HFF-Myc (cell line): ENCODE measurements at regions not wholly inside any gene's neighbourhood (a gene's known extent, or its start where the extent isn't known, plus 50 kb on each side); places are given as distances from the start of the nearest gene placed in this dataset.
"Not testable (repeated sequence)": the region's sequence is repeated elsewhere in the genome, so short reads cannot be mapped to it uniquely, and the experiment has no call there.

ENCODE experiments used
- DNase-seq: peaks from one replicate; pipeline ENCODE4 v3.0.0-alpha.2; 2011; ENCODE audit warnings: low read depth; ENCODE audit errors: extremely low read depth
- H3K4me3 ChIP-seq: replicated peaks from 2 replicates; pipeline ENCODE4 v1.5.1; 2011; ENCODE audit warnings: low read depth, mild to moderate bottlenecking, control low read depth, low read length
- TF ChIP-seq, protein P1 (sequence below): IDR thresholded peaks from 2 replicates; pipeline ENCODE4 v1.5.1; 2012; ENCODE audit warnings: mild to moderate bottlenecking, low read depth, low read length, control low read depth; ENCODE audit errors: missing control alignments

DNA sequence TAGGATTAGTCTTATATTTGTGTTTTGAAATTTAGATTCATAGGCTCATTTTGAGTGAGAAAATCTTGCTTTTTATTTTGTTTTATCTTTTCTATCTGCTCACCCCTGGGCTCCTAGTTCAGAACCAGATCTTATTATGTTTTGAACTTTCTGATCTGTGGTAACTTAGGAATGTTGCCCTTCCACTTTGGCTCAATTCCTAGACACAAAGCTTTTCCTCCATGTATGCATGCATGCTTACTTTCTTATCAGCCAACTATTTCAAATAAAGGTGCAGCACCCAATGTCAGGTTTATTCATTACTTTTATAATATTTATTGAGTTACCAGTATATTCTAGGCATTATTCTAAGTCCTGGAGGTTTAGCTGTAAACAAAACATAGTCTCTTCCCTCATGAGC, 374.8 kb upstream of the KIAA1217 start:
- TF ChIP-seq, protein P1, sequence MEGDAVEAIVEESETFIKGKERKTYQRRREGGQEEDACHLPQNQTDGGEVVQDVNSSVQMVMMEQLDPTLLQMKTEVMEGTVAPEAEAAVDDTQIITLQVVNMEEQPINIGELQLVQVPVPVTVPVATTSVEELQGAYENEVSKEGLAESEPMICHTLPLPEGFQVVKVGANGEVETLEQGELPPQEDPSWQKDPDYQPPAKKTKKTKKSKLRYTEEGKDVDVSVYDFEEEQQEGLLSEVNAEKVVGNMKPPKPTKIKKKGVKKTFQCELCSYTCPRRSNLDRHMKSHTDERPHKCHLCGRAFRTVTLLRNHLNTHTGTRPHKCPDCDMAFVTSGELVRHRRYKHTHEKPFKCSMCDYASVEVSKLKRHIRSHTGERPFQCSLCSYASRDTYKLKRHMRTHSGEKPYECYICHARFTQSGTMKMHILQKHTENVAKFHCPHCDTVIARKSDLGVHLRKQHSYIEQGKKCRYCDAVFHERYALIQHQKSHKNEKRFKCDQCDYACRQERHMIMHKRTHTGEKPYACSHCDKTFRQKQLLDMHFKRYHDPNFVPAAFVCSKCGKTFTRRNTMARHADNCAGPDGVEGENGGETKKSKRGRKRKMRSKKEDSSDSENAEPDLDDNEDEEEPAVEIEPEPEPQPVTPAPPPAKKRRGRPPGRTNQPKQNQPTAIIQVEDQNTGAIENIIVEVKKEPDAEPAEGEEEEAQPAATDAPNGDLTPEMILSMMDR: no peak

DNA sequence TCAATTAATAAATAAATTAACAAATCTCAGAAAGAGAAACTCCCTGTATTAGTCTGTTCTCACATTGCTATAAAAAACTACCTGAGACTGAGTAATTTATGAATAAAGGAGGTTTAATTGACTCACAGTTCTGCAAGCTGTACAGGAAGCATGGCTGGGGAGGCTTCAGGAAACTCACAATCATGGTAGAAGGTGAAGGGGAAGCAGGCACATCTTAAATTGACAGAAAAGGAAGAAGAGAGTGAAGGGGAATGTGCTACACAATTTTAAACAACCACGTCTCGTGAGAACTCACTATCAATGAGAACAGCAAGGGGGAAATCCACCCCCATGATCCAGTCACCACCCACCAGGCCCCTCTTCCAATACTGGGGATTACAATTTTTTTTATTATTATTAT, 358.3 kb upstream of the KIAA1217 start:
- DNase-seq: no peak
- TF ChIP-seq, protein P1: no peak
- no peak overlapping the region for H3K4me3 ChIP-seq

More for the DNA sequence above, 374.8 kb upstream of the KIAA1217 start:
- no peak overlapping the region for H3K4me3 ChIP-seq
- no peak for DNase-seq

DNA sequence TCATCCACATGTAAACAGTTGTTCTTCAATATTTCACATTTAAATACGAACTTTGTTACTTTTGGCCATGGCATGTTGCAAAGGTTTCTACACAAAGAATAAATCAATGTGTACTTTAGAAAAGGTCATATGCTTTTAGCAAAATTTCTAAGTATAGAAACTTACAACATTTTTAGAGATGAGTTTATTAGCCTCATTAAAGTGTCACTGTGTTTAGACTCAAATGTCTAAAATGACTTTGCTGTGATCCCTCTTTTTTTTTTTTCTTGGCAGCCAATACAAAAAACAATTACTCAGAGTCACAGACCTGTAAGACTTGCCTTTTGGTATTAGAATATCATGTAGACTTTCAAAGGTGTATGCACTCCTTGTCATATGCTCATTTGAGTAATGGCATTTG, 349.3 kb upstream of the KIAA1217 start:
- DNase-seq: no peak
- H3K4me3 ChIP-seq: no peak overlapping the region
- TF ChIP-seq, protein P1: no peak

DNA sequence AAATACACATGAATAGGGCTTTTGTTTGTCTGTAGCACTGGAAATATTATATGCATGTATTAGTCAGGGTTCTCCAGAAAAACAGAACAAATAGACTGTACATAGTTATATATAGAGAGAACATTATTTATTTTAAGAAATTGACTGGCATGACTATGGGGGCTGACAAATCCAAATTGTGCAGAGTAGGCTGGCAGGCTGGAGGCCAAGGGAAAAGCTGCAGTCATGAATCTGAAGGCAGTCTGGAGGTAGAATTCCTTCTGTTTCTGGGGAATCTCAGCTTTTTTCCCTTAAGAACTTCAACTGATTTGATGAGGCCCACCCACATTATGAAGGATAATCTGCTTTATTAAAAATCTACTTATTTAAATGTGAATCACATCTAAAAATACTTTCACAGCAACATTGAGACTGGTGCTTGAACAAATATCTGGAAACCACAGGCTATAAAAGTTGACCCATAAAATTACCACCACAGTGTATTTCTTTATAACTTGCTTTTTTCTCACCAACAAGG, 344.2 kb upstream of the KIAA1217 start:
- TF ChIP-seq, protein P1: no peak
- no peak for DNase-seq
- no peak overlapping the region for H3K4me3 ChIP-seq

DNA sequence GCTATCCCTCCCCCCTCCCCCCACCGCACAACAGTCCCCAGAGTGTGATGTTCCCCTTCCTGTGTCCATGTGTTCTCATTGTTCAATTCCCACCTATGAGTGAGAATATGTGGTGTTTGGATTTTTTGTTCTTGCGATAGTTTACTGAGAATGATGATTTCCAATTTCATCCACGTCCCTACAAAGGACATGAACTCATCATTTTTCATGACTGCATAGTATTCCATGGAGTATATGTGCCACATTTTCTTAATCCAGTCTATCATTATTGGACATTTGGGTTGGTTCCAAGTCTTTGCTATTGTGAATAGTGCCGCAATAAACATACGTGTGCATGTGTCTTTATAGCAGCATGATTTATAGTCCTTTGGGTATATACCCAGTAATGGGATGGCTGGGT, 342.0 kb upstream of the KIAA1217 start:
- DNase-seq, H3K4me3 ChIP-seq: not testable (repeated sequence)

DNA sequence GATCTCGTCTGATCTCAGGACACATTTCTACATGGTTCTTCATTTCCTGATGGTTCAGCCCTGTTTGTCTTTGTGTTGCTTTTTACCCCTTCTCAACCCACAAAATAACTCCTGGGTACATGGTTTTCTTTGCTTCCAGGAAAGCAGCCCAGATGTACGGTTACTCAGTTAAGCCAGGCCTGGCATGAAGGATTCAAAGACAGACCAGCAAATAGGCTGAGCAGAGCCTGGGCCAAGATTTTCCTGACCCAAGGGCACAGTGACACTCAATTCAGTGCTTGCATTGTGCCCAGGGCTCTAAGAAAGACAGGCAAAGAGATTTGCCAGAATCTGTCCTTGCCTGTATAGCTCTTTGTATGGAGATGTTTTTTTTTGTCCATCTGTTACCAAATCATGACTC, 340.8 kb upstream of the KIAA1217 start:
- DNase-seq: no peak
- no peak overlapping the region for H3K4me3 ChIP-seq
- TF ChIP-seq, protein P1: no peak

DNA sequence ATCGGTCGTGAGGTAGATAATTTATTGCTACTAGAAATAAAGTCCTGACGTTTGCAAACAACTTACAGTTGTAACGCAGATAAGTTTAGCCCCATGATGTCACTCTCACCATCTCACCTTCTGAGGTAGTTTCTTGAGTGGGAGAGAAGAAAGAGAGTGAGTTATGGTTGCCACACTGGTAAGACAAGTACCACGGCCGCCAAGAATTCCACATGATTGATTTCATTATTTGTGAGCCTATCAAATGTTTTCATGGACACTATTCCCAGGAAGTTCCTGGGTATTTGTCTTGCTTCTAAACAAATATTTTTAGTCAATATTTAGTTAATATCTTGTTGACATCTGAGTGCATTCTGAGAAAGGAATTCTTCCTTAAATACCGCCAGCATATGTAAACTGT, 339.4 kb upstream of the KIAA1217 start:
- DNase-seq: no peak
- H3K4me3 ChIP-seq: no peak overlapping the region
- TF ChIP-seq, protein P1: no peak

DNA sequence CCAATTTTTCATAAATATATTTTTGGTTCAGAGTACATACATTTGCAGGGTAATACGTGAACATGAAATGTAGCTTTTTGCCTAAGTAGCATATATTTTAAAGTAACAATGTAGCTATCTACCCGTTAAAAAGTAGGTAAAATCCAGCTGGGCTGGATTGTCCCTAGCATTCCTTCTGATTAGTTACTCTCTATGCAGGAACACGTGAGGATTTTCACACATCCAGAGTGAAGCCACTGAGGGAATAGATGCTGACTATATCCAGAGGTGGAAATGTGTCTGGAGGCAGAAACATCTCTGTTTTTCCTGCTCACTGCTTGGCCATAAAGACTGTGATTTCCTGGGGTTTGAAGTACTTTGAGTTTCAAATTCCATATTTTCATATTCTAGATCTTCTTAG, 338.9 kb upstream of the KIAA1217 start:
- TF ChIP-seq, protein P1: no peak
- DNase-seq: no peak
- H3K4me3 ChIP-seq: no peak overlapping the region
